GM18505 (cell line): ENCODE measurements at regions not wholly inside any gene's neighbourhood (a gene's known extent, or its start where the extent isn't known, plus 50 kb on each side); places are given as distances from the start of the nearest gene placed in this dataset.

Experiments used
- ATAC-seq: cut with Tn5 transposase; IDR thresholded peaks from one replicate; pipeline ENCODE4 v1.9.1; 2021; ENCODE audit not compliant: unreplicated experiment
- POLR2A ChIP-seq: IDR thresholded peaks from 4 replicates; pipeline ENCODE4 v1.6.1; 2011; ENCODE audit warnings: borderline replicate concordance; ENCODE audit not compliant: insufficient read depth, insufficient read length; ENCODE audit errors: extremely low read depth

- no peak for TF ChIP-seq POLR2A
- no peak for ATAC-seq
These were observed 672.8 kb downstream of the PTPRC start for GRCh38 chr1:199311478-199312262.

- ATAC-seq = no peak
- TF ChIP-seq POLR2A = no peak
These were observed 673.8 kb downstream of the PTPRC start for GRCh38 chr1:199312626-199313025.

GRCh38 chr1:199313444-199313843, 674.6 kb downstream of the PTPRC start:
- TF ChIP-seq POLR2A = no peak
- ATAC-seq = no peak

DNA sequence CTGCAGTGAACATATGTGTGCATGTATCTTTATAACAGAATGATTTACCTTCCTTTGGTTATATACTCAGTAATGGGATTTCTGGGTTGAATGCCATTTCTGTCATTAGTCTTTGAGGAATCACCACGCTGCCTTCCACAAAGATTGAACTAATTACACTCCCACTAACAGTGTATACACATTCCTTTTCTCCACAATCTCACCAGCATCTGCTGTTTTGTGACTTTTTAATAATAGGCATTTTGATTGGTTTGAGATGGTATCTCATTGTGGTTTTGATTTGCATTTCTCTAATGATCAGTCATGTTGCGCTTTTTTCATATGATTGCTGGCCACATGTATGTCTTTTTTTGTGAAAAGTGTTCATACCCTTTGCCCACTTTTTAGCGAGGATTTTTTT, 680.5 kb downstream of the PTPRC start:
- TF ChIP-seq POLR2A = no peak
- no peak for ATAC-seq

DNA sequence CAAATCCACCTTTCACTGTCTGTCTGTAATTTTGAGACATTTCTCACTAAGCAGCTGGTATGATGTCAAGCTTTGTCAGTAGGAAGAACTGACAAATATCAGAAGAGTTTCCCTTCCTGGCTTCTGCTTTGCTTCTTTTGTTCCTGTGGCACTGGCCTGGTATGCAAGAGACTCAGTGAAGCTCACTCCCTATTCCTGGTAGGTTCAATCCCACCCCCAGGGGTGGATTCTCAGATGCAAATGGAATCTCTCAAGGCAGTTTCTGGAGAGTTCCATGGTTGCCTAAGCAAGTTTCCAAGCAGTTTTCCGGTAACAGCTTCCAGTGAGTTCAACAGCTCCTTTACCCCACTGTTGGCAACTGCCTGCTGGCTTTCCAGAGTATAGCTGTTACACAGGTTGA, 683.4 kb downstream of the PTPRC start:
- TF ChIP-seq POLR2A = no peak
- ATAC-seq = no peak

DNA sequence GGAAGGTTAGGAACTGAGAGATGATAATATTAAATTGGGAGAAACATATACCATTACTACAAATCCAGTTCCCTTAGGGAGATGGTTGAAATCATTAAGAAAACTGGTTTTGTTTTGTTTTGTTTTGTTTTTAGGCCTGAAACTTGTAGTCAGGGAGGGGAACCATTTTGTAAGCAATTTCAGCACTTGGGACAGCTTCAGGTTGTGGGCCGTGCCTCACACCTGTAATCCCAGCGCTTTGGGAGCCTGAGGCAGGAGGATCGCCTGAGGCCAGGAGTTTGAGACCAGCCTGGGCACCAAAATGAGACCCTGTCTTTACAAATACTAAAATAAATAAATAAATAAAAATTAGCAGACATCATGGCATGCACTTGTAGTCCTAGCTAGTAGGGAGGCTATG, 694.3 kb upstream of the NR5A2 start:
- ATAC-seq = no peak
- TF ChIP-seq POLR2A = no peak

- TF ChIP-seq POLR2A = no peak
- ATAC-seq = no peak
These were observed 692.0 kb upstream of the NR5A2 start for GRCh38 chr1:199335496-199335895.

GRCh38 chr1:199336745-199337640, 690.5 kb upstream of the NR5A2 start:
- no peak for TF ChIP-seq POLR2A
- ATAC-seq = no peak

DNA sequence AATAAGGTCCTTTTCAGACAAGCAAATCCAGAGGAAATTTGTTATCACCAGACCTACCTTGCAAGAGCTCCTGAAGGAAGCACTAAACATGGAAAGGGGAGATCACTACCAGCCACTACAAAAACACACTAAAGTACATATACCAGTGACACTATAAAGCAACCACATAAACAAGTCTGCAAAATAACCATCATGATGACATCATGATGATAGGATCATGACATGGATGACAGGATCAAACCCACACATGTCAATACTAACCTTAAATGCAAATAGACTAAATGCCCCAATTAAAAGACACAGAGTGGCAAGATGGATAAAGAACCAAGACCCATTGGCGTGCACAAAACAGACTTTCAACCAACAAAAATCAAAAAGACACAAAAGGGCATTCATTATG, 688.8 kb upstream of the NR5A2 start:
- ATAC-seq = no peak
- no peak for TF ChIP-seq POLR2A

DNA sequence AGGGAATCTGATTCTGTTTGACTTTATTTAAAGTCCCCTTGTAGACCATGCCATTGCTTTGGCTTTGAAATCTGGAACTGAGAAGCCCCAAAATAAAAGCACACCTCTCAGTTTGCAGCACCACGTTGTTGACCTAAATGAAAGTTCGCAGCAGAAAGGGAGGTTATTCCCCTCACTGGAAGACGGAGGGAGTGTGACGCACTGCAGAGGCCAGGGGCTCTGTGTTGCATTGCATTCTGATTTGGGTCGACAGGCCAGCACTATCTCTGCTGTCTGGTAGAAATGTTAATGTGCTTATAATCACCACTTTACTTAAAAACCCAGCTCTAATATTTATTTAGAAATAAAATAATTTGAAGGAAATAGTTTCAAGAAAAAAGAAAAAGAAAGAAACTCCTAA, 675.2 kb upstream of the NR5A2 start:
- no peak for ATAC-seq
- TF ChIP-seq POLR2A = no peak

- ATAC-seq = no peak
- no peak for TF ChIP-seq POLR2A
These were observed 673.6 kb upstream of the NR5A2 start for GRCh38 chr1:199353906-199354305.

DNA sequence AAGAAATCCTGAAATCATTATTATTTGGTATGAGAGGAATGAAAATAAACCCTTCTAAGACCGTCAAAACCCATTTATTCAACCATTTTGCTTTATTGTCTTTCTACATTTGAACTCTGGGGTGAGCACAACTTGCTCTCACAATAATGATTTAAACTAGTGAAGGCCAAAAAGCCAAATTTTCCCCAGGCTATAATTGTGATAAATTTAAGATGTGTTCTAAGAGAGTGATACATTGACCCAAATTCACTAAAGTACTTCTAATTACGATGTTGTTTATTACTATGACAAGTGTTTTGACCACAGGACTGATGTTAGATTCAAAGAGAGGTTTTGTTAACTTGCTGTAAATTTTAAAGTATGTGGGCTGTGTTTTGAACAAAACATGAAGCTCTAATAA, 670.9 kb upstream of the NR5A2 start:
- ATAC-seq = no peak
- TF ChIP-seq POLR2A = no peak

DNA sequence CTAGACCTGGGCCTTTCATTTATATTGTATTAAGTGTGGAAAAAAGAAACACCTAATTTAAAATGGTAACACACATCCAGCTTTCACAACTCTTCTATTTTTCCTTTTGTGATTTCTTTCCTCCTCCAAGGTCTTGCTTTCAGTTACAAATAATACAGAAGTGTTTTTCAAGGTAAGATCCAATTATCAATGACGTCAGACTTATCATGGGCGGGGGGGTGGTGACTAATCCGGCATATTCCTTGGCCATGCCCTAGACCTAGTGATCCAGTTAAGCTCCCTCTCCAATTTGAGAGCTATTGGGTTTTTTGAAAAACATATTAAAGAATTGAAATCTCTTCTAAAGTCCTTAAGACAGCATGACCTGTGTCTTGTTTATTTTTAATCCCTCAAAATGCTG, 669.9 kb upstream of the NR5A2 start:
- ATAC-seq = no peak
- no peak for TF ChIP-seq POLR2A

- no peak for ATAC-seq
These were observed 664.5 kb upstream of the NR5A2 start for GRCh38 chr1:199362996-199363395.

More at GRCh38 chr1:199362996-199363395, 664.5 kb upstream of the NR5A2 start:
- no peak for TF ChIP-seq POLR2A
